HCT116 (cell line): ENCODE measurements at regions not wholly inside any gene's neighbourhood (a gene's known extent, or its start where the extent isn't known, plus 50 kb on each side); places are given as distances from the start of the nearest gene placed in this dataset.

Experiments used
- ATAC-seq: fragments of 200-7000 bp; cut with Tn5 transposase; 2 replicates; pipeline ENCODE4 v1.9.1; 2020; ENCODE audit warnings: mild to moderate bottlenecking, moderate library complexity
- BruUV-seq: library from RNA; stranded (reverse); fragments of 400-500 nt; replicated peaks from 2 replicates; lab custom pipeline; 2021; lab: Mats Ljungman, UMichigan
- CTCF ChIA-PET: fragments of 300-600 bp; sonication (Branson Sonifier 250); formaldehyde crosslinking; loops from one replicate; lab custom pipeline; 2021; ENCODE audit warnings: antibody characterized with exemption; lab: Charles Lee
- POLR2A ChIA-PET: fragments of 300-600, 350-600 bp; sonication (Branson Sonifier 250); formaldehyde crosslinking; loops from one replicate; lab custom pipeline; 2021; ENCODE audit warnings: antibody characterized with exemption; lab: Charles Lee
- RAD21 ChIA-PET, 2 experiments: fragments of 300-600 bp; sonication (Branson Sonifier 250); formaldehyde crosslinking; loops; one replicate each; lab custom pipeline; 2023; ENCODE audit warnings: low total read pairs in 2 of 2; ENCODE audit not compliant: uncharacterized antibody in 2 of 2, unreplicated experiment in 2 of 2, low non-redundant PET in 1 of 2; lab: Charles Lee
- DNase-seq: peaks from one replicate; pipeline ENCODE4 v3.0.0-alpha.2; 2010; ENCODE audit warnings: low read depth, low spot score
- H2AFZ ChIP-seq: fragments of 200-600 bp; shearing (Covaris generic), sonication (generic); 2 replicates; pipeline ENCODE4 v1.6.1; 2017; ENCODE audit warnings: low read depth, mixed run types, mixed read lengths, antibody characterized with exemption, low read length; ENCODE audit not compliant: poor library complexity, severe bottlenecking
- H3K27ac ChIP-seq: 2 replicates; pipeline ENCODE4 v1.5.1; 2012; ENCODE audit warnings: low read depth, low read length
- H3K27me3 ChIP-seq: fragments of 200-600 bp; sonication (generic); 2 replicates; pipeline ENCODE4 v1.6.1; 2016; ENCODE audit warnings: mixed run types, low read length, mixed read lengths; ENCODE audit not compliant: insufficient read depth
- H3K36me3 ChIP-seq, 2 experiments: fragments of 200-500 bp in 1 of 2; fragments of 200-600 bp in 1 of 2; sonication (Bioruptor generic) in 1 of 2; sonication (generic) in 1 of 2; 2 replicates each; pipeline versions ENCODE4 v1.5.1 to v1.6.1; 2014 to 2016; ENCODE audit warnings: low read length in 2 of 2, inconsistent platforms in 1 of 2, mixed read lengths in 1 of 2, mixed run types in 1 of 2; ENCODE audit not compliant: insufficient read depth in 2 of 2, control insufficient read depth in 1 of 2
- H3K4me1 ChIP-seq, 2 experiments: fragments of 200-600 bp in 1 of 2; sonication (generic) in 1 of 2; 2 replicates each; pipeline versions ENCODE4 v1.5.1 to v1.6.1; 2012 to 2017; ENCODE audit warnings: low read length in 2 of 2, inconsistent platforms in 1 of 2, mild to moderate bottlenecking in 1 of 2, mixed read lengths in 1 of 2, mixed run types in 1 of 2, moderate library complexity in 1 of 2; ENCODE audit not compliant: insufficient read depth in 2 of 2, control insufficient read depth in 1 of 2
- H3K4me2 ChIP-seq: fragments of 200-600 bp; sonication (generic); 2 replicates; pipeline ENCODE4 v1.6.1; 2017; ENCODE audit warnings: mixed run types, low read length, mixed read lengths
- H3K4me3 ChIP-seq, 2 experiments: fragments of 200-600 bp in 1 of 2; sonication (generic) in 1 of 2; replicated peaks in 1 of 2; 2 replicates each; pipeline ENCODE4 v1.5.1; 2011 to 2016; ENCODE audit warnings: low read length in 2 of 2, control low read depth in 1 of 2, low read depth in 1 of 2, mild to moderate bottlenecking in 1 of 2, mixed read lengths in 1 of 2, mixed run types in 1 of 2
- H3K79me2 ChIP-seq: fragments of 200-600 bp; sonication (generic); 2 replicates; pipeline ENCODE4 v1.6.1; 2017; ENCODE audit warnings: mild to moderate bottlenecking, mixed run types, low read length, moderate library complexity, mixed read lengths; ENCODE audit not compliant: insufficient read depth
- H3K9ac ChIP-seq: fragments of 200-600 bp; sonication (generic); 2 replicates; pipeline ENCODE4 v1.6.1; 2016; ENCODE audit warnings: low read length, mixed read lengths
- H3K9me2 ChIP-seq: fragments of 200-600 bp; sonication (generic), shearing (Covaris generic); 2 replicates; pipeline ENCODE4 v1.6.1; 2017; ENCODE audit warnings: mixed run types, mild to moderate bottlenecking, moderate library complexity; ENCODE audit not compliant: insufficient read depth
- H3K9me3 ChIP-seq, 2 experiments: fragments of 200-500 bp in 1 of 2; fragments of 200-600 bp in 1 of 2; sonication (Bioruptor generic) in 1 of 2; sonication (generic) in 1 of 2; 2 replicates each; pipeline ENCODE4 v1.6.1; 2014 to 2017; ENCODE audit warnings: low read length in 2 of 2, mixed read lengths in 2 of 2, inconsistent platforms in 1 of 2, low read depth in 1 of 2, mild to moderate bottlenecking in 1 of 2, mixed run types in 1 of 2, moderate library complexity in 1 of 2; ENCODE audit not compliant: control insufficient read depth in 1 of 2, insufficient read depth in 1 of 2
- H4K20me1 ChIP-seq: fragments of 200-600 bp; sonication (generic), shearing (Covaris generic); 2 replicates; pipeline ENCODE4 v1.6.1; 2017; ENCODE audit warnings: mixed run types, mild to moderate bottlenecking, moderate library complexity; ENCODE audit not compliant: insufficient read depth
- EZH2phosphoT487 ChIP-seq: fragments of 200-600 bp; IDR thresholded peaks from 2 replicates; pipeline ENCODE4 v1.6.1; 2018; ENCODE audit warnings: antibody characterized with exemption, borderline replicate concordance
- MAX ChIP-seq: IDR thresholded peaks from 2 replicates; pipeline ENCODE4 v1.6.1; 2012
- POLR2A ChIP-seq: IDR thresholded peaks from 2 replicates; pipeline ENCODE4 v1.7.0; 2011; ENCODE audit warnings: borderline replicate concordance; ENCODE audit not compliant: insufficient read depth, insufficient read length; ENCODE audit errors: extremely low read depth
- REST ChIP-seq: IDR thresholded peaks from 2 replicates; pipeline ENCODE4 v1.6.1; 2012; ENCODE audit warnings: low read depth
- SIN3A ChIP-seq: IDR thresholded peaks from 2 replicates; pipeline ENCODE4 v1.6.1; 2012; ENCODE audit warnings: low read depth
- YY1 ChIP-seq: IDR thresholded peaks from 2 replicates; pipeline ENCODE4 v1.6.1; 2011; ENCODE audit warnings: low read length, low read depth, moderate library complexity, mild to moderate bottlenecking; ENCODE audit not compliant: insufficient replicate concordance; ENCODE audit errors: extremely low read depth
- ZFX ChIP-seq: fragments of 450-650 bp; IDR thresholded peaks from 2 replicates; pipeline ENCODE4 v1.6.1; 2017
- intact Hi-C: fragments of 100-400 bp; cut with micrococcal nuclease; formaldehyde crosslinking; loops from 2 replicates; pipeline ENCODE4 v1.10.0; 2022
- TF ChIP-seq, protein P1 (sequence below), 3 experiments: fragments of 200-600 bp in 1 of 3; sonication (generic) in 1 of 3; IDR thresholded peaks in 2 of 3; conservative IDR thresholded peaks in 1 of 3; 2 replicates each; pipeline ENCODE4 v1.5.1; 2012 to 2017; ENCODE audit warnings: low read depth in 2 of 3, low read length in 2 of 3, antibody characterized with exemption in 1 of 3, borderline replicate concordance in 1 of 3, control low read depth in 1 of 3, mild to moderate bottlenecking in 1 of 3, mixed read lengths in 1 of 3, mixed run types in 1 of 3, moderate library complexity in 1 of 3; ENCODE audit not compliant: insufficient read depth in 1 of 3

- no peak overlapping the region for H3K27ac ChIP-seq
- no TSS peak for BruUV-seq
- ChIA-PET RAD21 (no interaction called here), CTCF (no interaction called here)
- H3K36me3 ChIP-seq, result no peaks in the 10 kb centered on the region
- intact Hi-C loops, result no loop called here
- no peak overlapping the region for H3K4me3 ChIP-seq
- no peak overlapping the region for H3K4me2 ChIP-seq
- no peak for TF ChIP-seq MAX
- TF ChIP-seq, protein P1, sequence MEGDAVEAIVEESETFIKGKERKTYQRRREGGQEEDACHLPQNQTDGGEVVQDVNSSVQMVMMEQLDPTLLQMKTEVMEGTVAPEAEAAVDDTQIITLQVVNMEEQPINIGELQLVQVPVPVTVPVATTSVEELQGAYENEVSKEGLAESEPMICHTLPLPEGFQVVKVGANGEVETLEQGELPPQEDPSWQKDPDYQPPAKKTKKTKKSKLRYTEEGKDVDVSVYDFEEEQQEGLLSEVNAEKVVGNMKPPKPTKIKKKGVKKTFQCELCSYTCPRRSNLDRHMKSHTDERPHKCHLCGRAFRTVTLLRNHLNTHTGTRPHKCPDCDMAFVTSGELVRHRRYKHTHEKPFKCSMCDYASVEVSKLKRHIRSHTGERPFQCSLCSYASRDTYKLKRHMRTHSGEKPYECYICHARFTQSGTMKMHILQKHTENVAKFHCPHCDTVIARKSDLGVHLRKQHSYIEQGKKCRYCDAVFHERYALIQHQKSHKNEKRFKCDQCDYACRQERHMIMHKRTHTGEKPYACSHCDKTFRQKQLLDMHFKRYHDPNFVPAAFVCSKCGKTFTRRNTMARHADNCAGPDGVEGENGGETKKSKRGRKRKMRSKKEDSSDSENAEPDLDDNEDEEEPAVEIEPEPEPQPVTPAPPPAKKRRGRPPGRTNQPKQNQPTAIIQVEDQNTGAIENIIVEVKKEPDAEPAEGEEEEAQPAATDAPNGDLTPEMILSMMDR (IDR thresholded peaks at IDR 0.05 in 2 of 3, conservative IDR thresholded peaks at IDR 0.05 in 1 of 3; ENCODE audit: borderline replicate concordance in 1 of 3, insufficient read depth in 1 of 3, low read depth in 2 of 3, low read length in 2 of 3), result peak in 2 of 3 experiments; percentile 67 to 69; a peak in 4 of 6 replicates
- TF ChIP-seq, all 23 proteins: peak for 1
- no peak overlapping the region for H2AFZ ChIP-seq
- no peaks in the 10 kb centered on the region for H3K9me2 ChIP-seq
- H3K27me3 ChIP-seq, result no peaks in the 10 kb centered on the region
- POLR2A ChIA-PET, result no interaction called here
- H3K9me3 ChIP-seq, result peaks cover 14 to 37% of the 10 kb centered on the region in 2 experiments; a peak in 2 of 4 replicates
- DNase-seq, result no peak
- no peak overlapping the region for H3K9ac ChIP-seq
- no peaks in the 10 kb centered on the region for H3K4me1 ChIP-seq
- ATAC-seq, result no peak
- H4K20me1 ChIP-seq, result no peaks in the 10 kb centered on the region
- H3K79me2 ChIP-seq, result no peaks in the 10 kb centered on the region
Observed at GRCh38 chr19:28633319-28634018, 579.5 kb downstream of the UQCRFS1 start.

- no peak overlapping the region for H3K27ac ChIP-seq
- no peaks in the 10 kb centered on the region for H3K79me2 ChIP-seq
- H3K4me1 ChIP-seq, result no peaks in the 10 kb centered on the region
- DNase-seq, result no peak
- no peaks in the 10 kb centered on the region for H4K20me1 ChIP-seq
- no peak overlapping the region for H3K9ac ChIP-seq
- no TSS peak for BruUV-seq
- RAD21 ChIA-PET, result no interaction called here
- no peak for ATAC-seq
- H2AFZ ChIP-seq, result no peak overlapping the region
- H3K27me3 ChIP-seq, result no peaks in the 10 kb centered on the region
- POLR2A ChIA-PET, result no interaction called here
- peaks cover 12 to 27% of the 10 kb centered on the region in 2 experiments; a peak in 2 of 4 replicates for H3K9me3 ChIP-seq
- intact Hi-C loops, result no loop called here
- CTCF ChIA-PET, result no interaction called here
- H3K9me2 ChIP-seq, result no peaks in the 10 kb centered on the region
- H3K36me3 ChIP-seq, result no peaks in the 10 kb centered on the region
- H3K4me3 ChIP-seq, result no peak overlapping the region
- H3K4me2 ChIP-seq, result no peak overlapping the region
- TF ChIP-seq SIN3A (no peak), ZFX (no peak), EZH2phosphoT487 (no peak), YY1 (no peak), POLR2A (no peak), REST (no peak)
- TF ChIP-seq, protein P1 (IDR thresholded peaks at IDR 0.05 in 2 of 3, conservative IDR thresholded peaks at IDR 0.05 in 1 of 3; ENCODE audit: borderline replicate concordance in 1 of 3, insufficient read depth in 1 of 3, low read depth in 2 of 3, low read length in 2 of 3), result no peak
Observed at GRCh38 chr19:28632371-28633080, 580.4 kb downstream of the UQCRFS1 start.
